Tibial artery (tissue), 4 donors: ENCODE measurements at regions not wholly inside any gene's neighbourhood (a gene's known extent, or its start where the extent isn't known, plus 50 kb on each side); places are given as distances from the start of the nearest gene placed in this dataset.

ENCODE experiments used
- DNase-seq, 2 donors: peaks; one replicate each; pipeline ENCODE4 v3.0.0-alpha.2; 2019
- H3K27ac ChIP-seq, 2 donors: fragments of 200-600 bp; sonication (generic) in 1 of 2; 1 replicate in 1 of 2; 2 replicates in 1 of 2; pipeline ENCODE4 v1.5.1; 2018 to 2019; ENCODE audit warnings: mild to moderate bottlenecking in 1 of 2
- H3K27me3 ChIP-seq, 2 donors: fragments of 200-600 bp; sonication (generic) in 1 of 2; one replicate each; pipeline versions ENCODE4 v1.5.1 to v1.6.0; 2016 to 2019
- H3K36me3 ChIP-seq, 3 donors: fragments of 200-600 bp; sonication (generic) in 2 of 3; one replicate each; pipeline ENCODE4 v1.5.1; 2016 to 2019; ENCODE audit warnings: mild to moderate bottlenecking in 2 of 3
- H3K4me1 ChIP-seq, 4 donors: fragments of 200-600 bp; sonication (generic) in 2 of 4; 1 replicate in 3 of 4; 2 replicates in 1 of 4; pipeline ENCODE4 v1.5.1; 2016 to 2019
- H3K4me3 ChIP-seq, 2 donors: fragments of 200-600 bp; sonication (generic) in 1 of 2; 1 replicate in 1 of 2; 2 replicates in 1 of 2; pipeline ENCODE4 v1.5.1; 2018 to 2019; ENCODE audit warnings: mild to moderate bottlenecking in 2 of 2
- H3K9me3 ChIP-seq, 3 donors: fragments of 200-600 bp; sonication (generic) in 1 of 3; one replicate each; pipeline ENCODE4 v1.5.1; 2016 to 2019
- CTCF ChIP-seq, 2 experiments: fragments of 200-600 bp in 1 of 2; fragments of 450-650 bp in 1 of 2; IDR thresholded peaks; one replicate each; pipeline ENCODE4 v1.5.1; 2017 to 2019; ENCODE audit warnings: antibody characterized with exemption in 2 of 2, mild to moderate bottlenecking in 1 of 2, moderate library complexity in 1 of 2
- intact Hi-C: fragments of 100-400 bp; cut with DNase I; formaldehyde crosslinking; loops from one replicate; pipeline ENCODE4 v1.15.0; 2023; ENCODE audit warnings: low total_unique reads

GRCh38 chr6:40849546-40849945 lies 189.5 kb downstream of the UNC5CL start:
- intact Hi-C loops, result no loop called here
- no peaks in the 10 kb centered on the region for H3K9me3 ChIP-seq
- DNase-seq, result no peak
- H3K4me3 ChIP-seq, result no peak overlapping the region
- no peak overlapping the region for H3K27ac ChIP-seq
- no peaks in the 10 kb centered on the region for H3K4me1 ChIP-seq
- peaks cover 0 to 4% of the 10 kb centered on the region in 2 donors for H3K27me3 ChIP-seq
- no peak for TF ChIP-seq CTCF (IDR thresholded peaks at IDR 0.05)
- H3K36me3 ChIP-seq, result no peaks in the 10 kb centered on the region

- no peaks in the 10 kb centered on the region for H3K36me3 ChIP-seq
- no peaks in the 10 kb centered on the region for H3K9me3 ChIP-seq
- no peak for DNase-seq
- H3K4me1 ChIP-seq, result no peaks in the 10 kb centered on the region
- intact Hi-C loops, result no loop called here
- no peak for TF ChIP-seq CTCF (IDR thresholded peaks at IDR 0.05)
- H3K4me3 ChIP-seq, result no peak overlapping the region
- H3K27ac ChIP-seq, result no peak overlapping the region
- H3K27me3 ChIP-seq, result peaks cover 0 to 4% of the 10 kb centered on the region in 2 donors
Measured at GRCh38 chr6:40848868-40849514, 190.0 kb downstream of the UNC5CL start.

- TF ChIP-seq CTCF (IDR thresholded peaks at IDR 0.05), result no peak
- peaks cover 0 to 2% of the 10 kb centered on the region in 2 donors for H3K27me3 ChIP-seq
- H3K36me3 ChIP-seq, result no peaks in the 10 kb centered on the region
- DNase-seq, result no peak
- no peak overlapping the region for H3K4me3 ChIP-seq
- no peaks in the 10 kb centered on the region for H3K4me1 ChIP-seq
- intact Hi-C loops, result no loop called here
- no peak overlapping the region for H3K27ac ChIP-seq
- no peaks in the 10 kb centered on the region for H3K9me3 ChIP-seq
Measured at GRCh38 chr6:40848038-40848437, 191.0 kb downstream of the UNC5CL start.

- Histone ChIP-seq H3K4me1 (no peaks in the 10 kb centered on the region), H3K27ac (no peak overlapping the region), H3K9me3 (no peaks in the 10 kb centered on the region), H3K27me3 (no peaks in the 10 kb centered on the region), H3K36me3 (no peaks in the 10 kb centered on the region), H3K4me3 (no peak overlapping the region)
- peak; percentile 21 to 29 for TF ChIP-seq CTCF (IDR thresholded peaks at IDR 0.05)
- no peak for DNase-seq
- intact Hi-C loops, result no loop called here
Measured at GRCh38 chr6:40845553-40845952, 193.5 kb downstream of the UNC5CL start.

- Histone ChIP-seq H3K27ac (no peak overlapping the region), H3K4me1 (no peaks in the 10 kb centered on the region), H3K9me3 (no peaks in the 10 kb centered on the region), H3K4me3 (no peak overlapping the region), H3K36me3 (no peaks in the 10 kb centered on the region), H3K27me3 (no peaks in the 10 kb centered on the region)
- TF ChIP-seq CTCF (IDR thresholded peaks at IDR 0.05), result no peak
- DNase-seq, result no peak
- intact Hi-C loops, result no loop called here
Measured at GRCh38 chr6:40844246-40844645, 194.8 kb downstream of the UNC5CL start.

- H3K4me1 ChIP-seq, result no peaks in the 10 kb centered on the region
- intact Hi-C loops, result no loop called here
- no peak for TF ChIP-seq CTCF (IDR thresholded peaks at IDR 0.05)
- H3K9me3 ChIP-seq, result no peaks in the 10 kb centered on the region
- H3K4me3 ChIP-seq, result no peak overlapping the region
- no peaks in the 10 kb centered on the region for H3K36me3 ChIP-seq
- DNase-seq, result no peak
- H3K27ac ChIP-seq, result no peak overlapping the region
- H3K27me3 ChIP-seq, result no peaks in the 10 kb centered on the region
Measured at GRCh38 chr6:40841721-40842120, 197.3 kb downstream of the UNC5CL start.
